CD4-positive, alpha-beta memory T cell (primary cell): ENCODE measurements at regions not wholly inside any gene's neighbourhood (a gene's known extent, or its start where the extent isn't known, plus 50 kb on each side); places are given as distances from the start of the nearest gene placed in this dataset.
A peak's percentile ranks its signal among the peaks of the same experiment; 100 is the strongest.

Source experiments
- CTCF ChIA-PET: fragments of 350-600 bp; sonication (Branson Sonifier 250); formaldehyde crosslinking; loops from one replicate; lab custom pipeline; 2021; ENCODE audit warnings: inconsistent platforms; ENCODE audit not compliant: partially characterized antibody; lab: Charles Lee
- POLR2A ChIA-PET: fragments of 350-600 bp; sonication (Branson Sonifier 250); formaldehyde crosslinking; loops from one replicate; lab custom pipeline; 2021; ENCODE audit not compliant: partially characterized antibody; lab: Charles Lee
- DNase-seq, 5 donors: peaks; one replicate each; pipeline versions ENCODE4 v3.0.0 to v3.0.0-alpha.2; 2020 to 2022; ENCODE audit warnings: mixed read lengths in 1 of 5
- H3K27ac ChIP-seq: one replicate; pipeline ENCODE4 v1.7.0; 2013; ENCODE audit warnings: low read depth, low read length
- H3K27me3 ChIP-seq: 2 replicates; pipeline ENCODE4 v1.7.0; 2013; ENCODE audit warnings: mild to moderate bottlenecking, low read length, moderate library complexity; ENCODE audit not compliant: insufficient read depth
- H3K36me3 ChIP-seq: 2 replicates; pipeline ENCODE4 v1.7.0; 2013; ENCODE audit warnings: mild to moderate bottlenecking, low read length, moderate library complexity; ENCODE audit not compliant: insufficient read depth
- H3K4me1 ChIP-seq: 2 replicates; pipeline ENCODE4 v1.7.0; 2013; ENCODE audit warnings: mild to moderate bottlenecking, low read length, moderate library complexity; ENCODE audit not compliant: insufficient read depth
- H3K4me3 ChIP-seq, 2 donors: one replicate each; pipeline ENCODE4 v1.7.0; 2013; ENCODE audit warnings: low read length in 2 of 2, mild to moderate bottlenecking in 1 of 2
- H3K9me3 ChIP-seq, 2 donors: one replicate each; pipeline ENCODE4 v1.7.0; 2013; ENCODE audit warnings: low read length in 2 of 2, control low read depth in 1 of 2; ENCODE audit not compliant: control insufficient read depth in 1 of 2
- H3K27ac Mint-ChIP-seq, 7 donors: one replicate each; pipeline ENCODE4 v1.8.0; 2020 to 2021; ENCODE audit warnings: mixed read lengths in 7 of 7, mild to moderate bottlenecking in 6 of 7, inconsistent platforms in 3 of 7, moderate library complexity in 3 of 7
- H3K27me3 Mint-ChIP-seq, 2 donors: one replicate each; pipeline ENCODE4 v1.8.0; 2020 to 2021; ENCODE audit warnings: mixed read lengths in 2 of 2
- H3K36me3 Mint-ChIP-seq, 2 donors: one replicate each; pipeline ENCODE4 v1.8.0; 2020 to 2021; ENCODE audit warnings: mixed read lengths in 2 of 2, inconsistent platforms in 1 of 2, mild to moderate bottlenecking in 1 of 2
- H3K4me1 Mint-ChIP-seq, 4 donors: one replicate each; pipeline ENCODE4 v1.8.0; 2020 to 2021; ENCODE audit warnings: mixed read lengths in 4 of 4, mild to moderate bottlenecking in 1 of 4
- H3K4me3 Mint-ChIP-seq, 8 donors: one replicate each; pipeline ENCODE4 v1.8.0; 2020 to 2021; ENCODE audit warnings: mixed read lengths in 8 of 8, mild to moderate bottlenecking in 7 of 8, moderate library complexity in 6 of 8, inconsistent platforms in 3 of 8
- H3K9me3 Mint-ChIP-seq, 8 donors: one replicate each; pipeline ENCODE4 v1.8.0; 2020 to 2021; ENCODE audit warnings: mixed read lengths in 8 of 8, mild to moderate bottlenecking in 5 of 8, inconsistent platforms in 3 of 8, moderate library complexity in 1 of 8
- intact Hi-C: fragments of 100-400 bp; cut with micrococcal nuclease; formaldehyde crosslinking; loops from one replicate; pipeline ENCODE4 v1.15.1; 2023

- ChIA-PET POLR2A (no interaction called here), CTCF (no interaction called here)
- Histone ChIP-seq H3K27me3 (no peaks in the 10 kb centered on the region), H3K9me3 (no peaks in the 10 kb centered on the region), H3K36me3 (no peaks in the 10 kb centered on the region), H3K4me1 (no peaks in the 10 kb centered on the region), H3K27ac (no peak overlapping the region), H3K4me3 (no peak overlapping the region)
- no peaks in the 10 kb centered on the region for H3K27me3 Mint-ChIP-seq
- no peak for DNase-seq
- H3K36me3 Mint-ChIP-seq: no peaks in the 10 kb centered on the region
- H3K27ac Mint-ChIP-seq: no peak overlapping the region
- H3K4me1 Mint-ChIP-seq: no peaks in the 10 kb centered on the region
- intact Hi-C loops: no loop called here
- H3K9me3 Mint-ChIP-seq: peaks cover 0 to 6% (median 2%) of the 10 kb centered on the region in 8 donors
- no peak overlapping the region for H3K4me3 Mint-ChIP-seq
Measured at GRCh38 chr21:38965910-38966504, 160.3 kb downstream of the ETS2 start.

GRCh38 chr21:38965241-38965640 is 159.5 kb downstream of the ETS2 start:
- ChIA-PET POLR2A (no interaction called here), CTCF (interaction anchor here (0.6 kb wide), 1 partner anchor 231 kb away, joined by 3 read pairs; no protein-coding TSS in a partner anchor)
- Histone ChIP-seq H3K27ac (no peak overlapping the region), H3K4me3 (no peak overlapping the region), H3K4me1 (no peaks in the 10 kb centered on the region), H3K27me3 (no peaks in the 10 kb centered on the region), H3K9me3 (no peaks in the 10 kb centered on the region), H3K36me3 (no peaks in the 10 kb centered on the region)
- H3K4me1 Mint-ChIP-seq: no peaks in the 10 kb centered on the region
- no peak overlapping the region for H3K27ac Mint-ChIP-seq
- intact Hi-C loops: no loop called here
- peaks cover 0 to 6% (median 2%) of the 10 kb centered on the region in 8 donors for H3K9me3 Mint-ChIP-seq
- H3K4me3 Mint-ChIP-seq: no peak overlapping the region
- H3K27me3 Mint-ChIP-seq: no peaks in the 10 kb centered on the region
- H3K36me3 Mint-ChIP-seq: no peaks in the 10 kb centered on the region
- DNase-seq: no peak

DNA sequence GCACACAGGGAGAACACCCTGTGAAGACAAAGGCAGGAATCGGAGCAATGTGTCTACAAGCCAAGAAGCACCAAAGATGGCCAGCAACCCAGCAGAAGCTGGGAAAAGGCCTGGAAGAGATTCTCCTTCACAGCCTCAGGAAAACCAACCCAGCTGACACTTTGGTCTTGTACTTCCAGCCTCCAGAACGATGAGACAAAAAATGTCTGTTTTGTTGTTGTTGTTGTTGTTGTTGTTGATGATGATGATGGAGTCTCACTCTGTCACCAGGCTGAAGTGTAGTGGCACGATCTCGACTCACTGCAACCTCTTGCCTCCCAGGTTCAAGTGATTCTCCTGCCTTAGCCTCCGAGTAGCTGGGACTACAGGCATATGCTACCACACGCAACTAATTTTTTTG is 157.3 kb downstream of the ETS2 start:
- POLR2A ChIA-PET: no interaction called here
- Histone ChIP-seq H3K9me3 (no peaks in the 10 kb centered on the region), H3K4me1 (no peaks in the 10 kb centered on the region), H3K4me3 (no peak overlapping the region), H3K36me3 (no peaks in the 10 kb centered on the region), H3K27ac (no peak overlapping the region), H3K27me3 (no peaks in the 10 kb centered on the region)
- Mint-ChIP-seq H3K27ac (no peak overlapping the region), H3K9me3 (peaks cover 0 to 6% (median 2%) of the 10 kb centered on the region in 8 donors), H3K4me1 (no peaks in the 10 kb centered on the region), H3K27me3 (no peaks in the 10 kb centered on the region), H3K4me3 (no peak overlapping the region), H3K36me3 (no peaks in the 10 kb centered on the region)
- CTCF ChIA-PET: no interaction called here
- intact Hi-C loops: no loop called here
- no peak for DNase-seq

GRCh38 chr21:38960251-38960650 is 154.5 kb downstream of the ETS2 start:
- Histone ChIP-seq H3K36me3 (no peaks in the 10 kb centered on the region), H3K4me1 (no peaks in the 10 kb centered on the region), H3K9me3 (no peaks in the 10 kb centered on the region), H3K4me3 (no peak overlapping the region), H3K27ac (no peak overlapping the region), H3K27me3 (no peaks in the 10 kb centered on the region)
- Mint-ChIP-seq H3K27me3 (peaks cover 0 to 10% of the 10 kb centered on the region in 2 donors), H3K4me1 (no peaks in the 10 kb centered on the region), H3K27ac (peak overlapping the region in 1 of 7 donors; percentile 49), H3K4me3 (no peak overlapping the region), H3K36me3 (no peaks in the 10 kb centered on the region), H3K9me3 (peaks cover 0 to 6% (median 2%) of the 10 kb centered on the region in 8 donors)
- ChIA-PET CTCF (no interaction called here), POLR2A (no interaction called here)
- intact Hi-C loops: no loop called here
- DNase-seq: no peak

DNA sequence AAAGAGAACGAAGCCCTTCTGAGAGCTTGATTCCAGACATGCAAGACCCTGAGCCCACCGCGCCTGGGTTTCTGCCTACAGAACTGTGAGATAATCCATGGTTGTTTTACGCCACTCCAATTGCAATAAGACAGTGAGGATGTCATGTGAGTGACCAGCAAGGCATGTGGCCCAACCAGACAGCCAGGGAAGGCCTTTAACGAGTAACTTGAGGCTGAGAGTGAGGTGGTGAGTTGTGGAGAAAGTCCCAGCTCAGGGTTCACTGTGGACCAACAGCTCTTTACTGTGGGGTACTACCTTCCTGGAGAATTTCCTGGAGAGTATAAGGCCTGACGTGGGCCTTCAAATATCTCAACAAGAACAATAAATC is 153.9 kb downstream of the ETS2 start:
- no peak for DNase-seq
- peaks cover 0 to 6% (median 2%) of the 10 kb centered on the region in 8 donors for H3K9me3 Mint-ChIP-seq
- Histone ChIP-seq H3K4me1 (no peaks in the 10 kb centered on the region), H3K36me3 (no peaks in the 10 kb centered on the region), H3K4me3 (no peak overlapping the region), H3K9me3 (no peaks in the 10 kb centered on the region), H3K27me3 (no peaks in the 10 kb centered on the region), H3K27ac (no peak overlapping the region)
- intact Hi-C loops: no loop called here
- H3K4me3 Mint-ChIP-seq: no peak overlapping the region
- ChIA-PET CTCF (no interaction called here), POLR2A (no interaction called here)
- H3K36me3 Mint-ChIP-seq: no peaks in the 10 kb centered on the region
- H3K27ac Mint-ChIP-seq: no peak overlapping the region
- peaks cover 0 to 10% of the 10 kb centered on the region in 2 donors for H3K27me3 Mint-ChIP-seq
- no peaks in the 10 kb centered on the region for H3K4me1 Mint-ChIP-seq

DNA sequence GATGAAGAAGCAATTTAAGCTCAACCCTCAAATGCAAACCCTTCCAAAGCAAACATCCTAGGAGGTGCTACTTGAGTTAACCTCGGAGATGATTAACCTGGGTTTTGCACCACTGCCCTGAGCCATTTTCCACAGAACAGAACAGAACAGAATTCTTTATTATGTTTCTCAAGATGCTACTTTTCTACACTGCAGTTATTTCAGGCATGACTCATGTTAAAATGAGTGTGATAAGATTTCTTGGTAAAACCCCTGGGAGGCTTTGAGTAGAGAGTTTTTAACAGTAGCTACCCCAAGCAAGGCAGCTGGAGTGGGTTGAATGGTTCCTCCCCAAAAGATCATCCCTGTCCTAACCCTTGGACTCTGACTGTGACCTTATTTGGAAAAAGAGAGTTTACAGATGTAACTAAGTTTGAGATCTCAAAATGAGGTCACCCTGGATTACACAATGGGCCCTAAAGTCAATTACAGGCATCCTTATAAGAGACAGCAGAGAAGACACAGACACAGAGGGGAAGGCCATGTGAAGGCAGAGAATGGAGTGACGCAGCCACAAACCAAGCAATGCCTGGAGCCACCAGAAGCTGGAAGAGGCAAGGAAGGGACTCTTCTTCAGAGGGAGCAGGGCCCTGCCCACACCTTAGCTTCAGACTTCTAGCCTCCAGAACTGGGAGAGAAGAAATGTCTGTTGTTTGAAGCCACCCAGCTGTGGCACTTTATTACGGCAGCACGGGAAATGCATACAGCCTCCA is 153.4 kb downstream of the ETS2 start:
- H3K27me3 Mint-ChIP-seq: peaks cover 0 to 10% of the 10 kb centered on the region in 2 donors
- H3K9me3 Mint-ChIP-seq: peaks cover 0 to 6% (median 2%) of the 10 kb centered on the region in 8 donors
- intact Hi-C loops: no loop called here
- POLR2A ChIA-PET: no interaction called here
- H3K4me3 ChIP-seq: no peak overlapping the region
- H3K4me1 Mint-ChIP-seq: no peaks in the 10 kb centered on the region
- no peak for DNase-seq
- no peaks in the 10 kb centered on the region for H3K4me1 ChIP-seq
- H3K9me3 ChIP-seq: no peaks in the 10 kb centered on the region
- CTCF ChIA-PET: no interaction called here
- no peak overlapping the region for H3K4me3 Mint-ChIP-seq
- no peaks in the 10 kb centered on the region for H3K36me3 Mint-ChIP-seq
- H3K27ac Mint-ChIP-seq: no peak overlapping the region
- no peaks in the 10 kb centered on the region for H3K36me3 ChIP-seq
- H3K27me3 ChIP-seq: no peaks in the 10 kb centered on the region
- H3K27ac ChIP-seq: no peak overlapping the region

DNA sequence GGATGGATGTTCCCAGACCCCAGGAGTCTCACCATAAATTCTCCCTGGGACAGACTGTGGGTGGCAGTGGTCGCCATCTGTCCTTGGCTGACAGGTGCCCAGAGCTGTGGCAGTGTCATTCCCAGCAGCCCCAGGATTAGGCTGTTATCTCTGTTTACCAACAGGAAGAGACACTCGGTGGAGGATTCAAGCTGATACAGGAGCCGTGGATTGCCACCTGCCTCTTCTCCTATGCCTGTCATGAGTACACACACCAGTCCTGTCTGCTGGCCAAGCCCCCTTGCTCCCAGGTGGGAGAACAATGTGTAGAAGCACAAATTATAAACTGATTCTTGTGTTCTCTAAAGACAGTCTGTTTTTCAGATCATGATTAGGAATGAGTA is 152.6 kb downstream of the ETS2 start:
- no peak for DNase-seq
- Histone ChIP-seq H3K4me3 (no peak overlapping the region), H3K27ac (no peak overlapping the region), H3K9me3 (no peaks in the 10 kb centered on the region), H3K36me3 (no peaks in the 10 kb centered on the region), H3K27me3 (no peaks in the 10 kb centered on the region), H3K4me1 (no peaks in the 10 kb centered on the region)
- no peak overlapping the region for H3K27ac Mint-ChIP-seq
- H3K9me3 Mint-ChIP-seq: peaks cover 0 to 6% (median 2%) of the 10 kb centered on the region in 8 donors
- H3K36me3 Mint-ChIP-seq: no peaks in the 10 kb centered on the region
- H3K4me1 Mint-ChIP-seq: no peaks in the 10 kb centered on the region
- POLR2A ChIA-PET: no interaction called here
- intact Hi-C loops: no loop called here
- H3K4me3 Mint-ChIP-seq: no peak overlapping the region
- CTCF ChIA-PET: no interaction called here
- peaks cover 0 to 14% of the 10 kb centered on the region in 2 donors for H3K27me3 Mint-ChIP-seq
